ENCODE measurements at regions not wholly inside any gene's neighbourhood (a gene's known extent, or its start where the extent isn't known, plus 50 kb on each side); places are given as distances from the start of the nearest gene placed in this dataset.

GRCh38 chr7:10015687-10016086 is 958.0 kb upstream of the PHF14 start:
- CTCF ChIA-PET = no interaction called here
- Histone ChIP-seq H2BK120ac (ENCODE audit: low read depth, low read length) (no peak overlapping the region), H3K4me1 (ENCODE audit: control insufficient read depth, insufficient read depth, low read length) (no peaks in the 10 kb centered on the region), H2AK9ac (replicated peaks; ENCODE audit: low read depth, low read length, poor library complexity) (no peak overlapping the region), H3K14ac (replicated peaks; ENCODE audit: low read depth, low read length) (no peak overlapping the region), H3K27me3 (ENCODE audit: control insufficient read depth, insufficient read depth, low read length) (no peaks in the 10 kb centered on the region), H3K27ac (ENCODE audit: insufficient read depth, low read length) (no peak overlapping the region), H3K4me3 (ENCODE audit: insufficient read depth, low read depth, low read length) (no peak overlapping the region), H3K4me2 (ENCODE audit: low read depth, low read length) (no peak overlapping the region), H3K9me3 (ENCODE audit: control insufficient read depth, insufficient read depth, low read length) (peaks cover 9% of the 10 kb centered on the region), H2BK20ac (ENCODE audit: low read depth, low read length) (no peak overlapping the region), H4K91ac (ENCODE audit: insufficient read depth, low read depth, low read length) (no peak overlapping the region), H4K8ac (ENCODE audit: low read depth in 2 of 2, low read length in 2 of 2) (no peak overlapping the region), H3K79me1 (ENCODE audit: low read depth in 1 of 2, low read length in 2 of 2) (no peaks in the 10 kb centered on the region), H3K9me1 (ENCODE audit: insufficient read depth, low read length) (no peaks in the 10 kb centered on the region), H3K9ac (ENCODE audit: low read depth, low read length) (no peak overlapping the region), H3K18ac (ENCODE audit: low read depth, low read length) (no peak overlapping the region), H3K36me3 (ENCODE audit: control insufficient read depth, insufficient read depth, low read length) (no peaks in the 10 kb centered on the region), H3K4ac (ENCODE audit: low read depth, low read length) (no peak overlapping the region), H4K20me1 (ENCODE audit: insufficient read depth, low read length) (no peaks in the 10 kb centered on the region), H2AK5ac (ENCODE audit: low read depth, low read length) (no peak overlapping the region), H3K56ac (ENCODE audit: extremely low read depth, insufficient read depth, low read length) (no peak overlapping the region), H2BK5ac (ENCODE audit: low read depth, low read length, poor library complexity, severe bottlenecking) (no peak overlapping the region), H2AFZ (replicated peaks; ENCODE audit: low read length, poor library complexity) (no peak overlapping the region), H2BK15ac (ENCODE audit: low read depth, low read length) (no peak overlapping the region), H4K5ac (ENCODE audit: low read depth, low read length) (no peak overlapping the region), H3K23ac (ENCODE audit: low read depth, low read length) (no peak overlapping the region)
- ATAC-seq (ENCODE audit: low read depth) = no peak
- dilution Hi-C loops (cut with HindIII; ENCODE audit: low sequenced_read_pairs, unreplicated experiment) (no loop called here), in situ Hi-C loops (cut with MboI; ENCODE audit: low sequenced_read_pairs) (no loop called here), intact Hi-C loops (cut with micrococcal nuclease) (no loop called here)
- POLR2A ChIA-PET (ENCODE audit: unreplicated experiment) = no interaction called here
- TF ChIP-seq CEBPB (IDR thresholded peaks at IDR 0.05; ENCODE audit: low read depth, low read length) (no peak), RFX5 (IDR thresholded peaks at IDR 0.05; ENCODE audit: low read depth, low read length) (no peak), MAFK (IDR thresholded peaks at IDR 0.05; ENCODE audit: low read depth, low read length) (no peak), CHD1 (IDR thresholded peaks at IDR 0.05; ENCODE audit: low read depth, low read length) (no peak), POLR2A (IDR thresholded peaks at IDR 0.05; ENCODE audit: low read depth, low read length) (no peak), NFE2L2 (IDR thresholded peaks at IDR 0.05; ENCODE audit: low read depth, low read length) (no peak), USF2 (IDR thresholded peaks at IDR 0.05; ENCODE audit: low read depth, low read length) (no peak), MXI1 (IDR thresholded peaks at IDR 0.05; ENCODE audit: borderline replicate concordance, low read depth, low read length) (no peak), MAZ (IDR thresholded peaks at IDR 0.05; ENCODE audit: borderline replicate concordance, low read depth, low read length) (no peak), CTCF (conservative IDR thresholded peaks at IDR 0.05; ENCODE audit: low read depth, low read length) (no peak), BHLHE40 (IDR thresholded peaks at IDR 0.05; ENCODE audit: low read depth, low read length) (no peak), RCOR1 (IDR thresholded peaks at IDR 0.05; ENCODE audit: insufficient replicate concordance, low read length) (no peak), RAD21 (IDR thresholded peaks at IDR 0.05; ENCODE audit: low read length) (no peak), FOS (IDR thresholded peaks at IDR 0.05; ENCODE audit: low read depth, low read length) (no peak), SMC3 (IDR thresholded peaks at IDR 0.05; ENCODE audit: low read depth, low read length) (no peak)
- TF ChIP-seq, protein P1, sequence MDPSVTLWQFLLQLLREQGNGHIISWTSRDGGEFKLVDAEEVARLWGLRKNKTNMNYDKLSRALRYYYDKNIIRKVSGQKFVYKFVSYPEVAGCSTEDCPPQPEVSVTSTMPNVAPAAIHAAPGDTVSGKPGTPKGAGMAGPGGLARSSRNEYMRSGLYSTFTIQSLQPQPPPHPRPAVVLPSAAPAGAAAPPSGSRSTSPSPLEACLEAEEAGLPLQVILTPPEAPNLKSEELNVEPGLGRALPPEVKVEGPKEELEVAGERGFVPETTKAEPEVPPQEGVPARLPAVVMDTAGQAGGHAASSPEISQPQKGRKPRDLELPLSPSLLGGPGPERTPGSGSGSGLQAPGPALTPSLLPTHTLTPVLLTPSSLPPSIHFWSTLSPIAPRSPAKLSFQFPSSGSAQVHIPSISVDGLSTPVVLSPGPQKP (IDR thresholded peaks at IDR 0.05; ENCODE audit: borderline replicate concordance, low read depth, low read length) = no peak
- DNase-seq = no peak
- no CpG with 5 or more reads among the region's 1 CpG for WGBS, 2 experiments (ENCODE audit: extremely low coverage in 2 of 2, insufficient read length in 1 of 2)
- BruUV-seq (replicated peaks) = no TSS peak

All from IMR-90 (cell line).